A673 (cell line): ENCODE measurements at regions not wholly inside any gene's neighbourhood (a gene's known extent, or its start where the extent isn't known, plus 50 kb on each side); places are given as distances from the start of the nearest gene placed in this dataset.
A peak's percentile ranks its signal among the peaks of the same experiment; 100 is the strongest.
"Not testable (repeated sequence)": the region's sequence is repeated elsewhere in the genome, so short reads cannot be mapped to it uniquely, and the experiment has no call there.

Experiments used
- BruUV-seq: library from RNA; stranded (reverse); fragments of 400-500 nt; replicated peaks from 2 replicates; lab custom pipeline; 2021; lab: Mats Ljungman, UMichigan
- CTCF ChIA-PET: fragments of 300-600 bp; sonication (Branson Sonifier 250); formaldehyde crosslinking; loops from one replicate; lab custom pipeline; 2022; ENCODE audit warnings: antibody characterized with exemption; lab: Charles Lee
- POLR2A ChIA-PET: fragments of 300-600 bp; sonication (Branson Sonifier 250); formaldehyde crosslinking; loops from one replicate; lab custom pipeline; 2022; ENCODE audit warnings: antibody characterized with exemption; ENCODE audit not compliant: low non-redundant PET; lab: Charles Lee
- DNase-seq: peaks from one replicate; pipeline ENCODE4 v3.0.0-alpha.2; 2015; ENCODE audit warnings: low spot score
- H3K27ac ChIP-seq: fragments of 200-600 bp; sonication (generic); 2 replicates; pipeline ENCODE4 v1.5.1; 2016; ENCODE audit warnings: mixed run types, low read depth, mild to moderate bottlenecking, mixed read lengths, antibody characterized with exemption, low read length; ENCODE audit not compliant: poor library complexity, severe bottlenecking
- H3K27me3 ChIP-seq: fragments of 200-600 bp; sonication (generic); replicated peaks from 2 replicates; pipeline ENCODE4 v1.6.1; 2017; ENCODE audit warnings: mixed run types, low read depth, mild to moderate bottlenecking, mixed read lengths, antibody characterized with exemption, low read length; ENCODE audit not compliant: insufficient read depth, poor library complexity
- H3K36me3 ChIP-seq: fragments of 200-600 bp; sonication (generic); 2 replicates; pipeline ENCODE4 v1.6.1; 2016; ENCODE audit warnings: mixed run types, mild to moderate bottlenecking, mixed read lengths, antibody characterized with exemption, low read length; ENCODE audit not compliant: insufficient read depth, poor library complexity, severe bottlenecking
- H3K4me1 ChIP-seq: fragments of 200-600 bp; sonication (generic); 2 replicates; pipeline ENCODE4 v1.6.1; 2017; ENCODE audit warnings: mixed run types, mild to moderate bottlenecking, mixed read lengths, antibody characterized with exemption, low read length; ENCODE audit not compliant: insufficient read depth, poor library complexity, severe bottlenecking
- H3K4me3 ChIP-seq: fragments of 200-600 bp; sonication (generic); 2 replicates; pipeline ENCODE4 v1.5.1; 2016; ENCODE audit warnings: low read depth, mixed run types, mild to moderate bottlenecking, mixed read lengths, low read length; ENCODE audit not compliant: poor library complexity, severe bottlenecking
- H3K9me3 ChIP-seq: fragments of 200-600 bp; sonication (generic); 2 replicates; pipeline ENCODE4 v1.6.1; 2016; ENCODE audit warnings: mixed run types, low read depth, mild to moderate bottlenecking, mixed read lengths, antibody characterized with exemption, low read length; ENCODE audit not compliant: poor library complexity, severe bottlenecking
- EZH2 ChIP-seq: fragments of 200-600 bp; sonication (generic); IDR thresholded peaks from 2 replicates; pipeline ENCODE4 v1.6.1; 2017; ENCODE audit warnings: borderline replicate concordance, low read depth, mild to moderate bottlenecking, mixed read lengths, antibody characterized with exemption, low read length; ENCODE audit not compliant: poor library complexity, severe bottlenecking
- intact Hi-C: fragments of 100-400 bp; cut with micrococcal nuclease; formaldehyde crosslinking; loops from one replicate; pipeline ENCODE4 v1.10.0; 2022; ENCODE audit not compliant: unreplicated experiment
- TF ChIP-seq, protein P1 (sequence below): fragments of 300-800, 200-600 bp; sonication (generic); conservative IDR thresholded peaks from 2 replicates; pipeline ENCODE4 v1.5.1; 2017; ENCODE audit warnings: low read depth, mild to moderate bottlenecking, antibody characterized with exemption, low read length, moderate library complexity, mixed read lengths

DNA sequence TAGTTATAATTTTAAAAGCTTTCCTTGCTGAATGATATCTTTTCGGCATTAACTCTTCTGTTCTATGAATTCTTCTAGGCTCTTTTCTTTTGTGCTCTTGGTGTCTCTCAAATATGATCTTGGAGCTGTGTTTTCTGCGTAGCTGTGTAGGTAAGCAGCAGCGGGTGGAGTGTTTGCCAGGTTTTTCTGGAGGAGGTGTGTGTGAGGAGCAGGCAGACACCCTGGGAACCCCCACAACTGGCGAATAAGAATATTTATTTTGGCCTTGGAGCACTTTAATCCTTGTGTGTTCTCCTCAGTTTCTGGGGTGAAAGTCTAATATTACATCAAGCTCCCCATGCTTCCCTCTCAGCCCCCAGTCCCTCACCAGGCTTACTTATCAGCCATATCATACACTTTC lies 232.0 kb upstream of the FANCL start:
- POLR2A ChIA-PET: no interaction called here
- no peak for TF ChIP-seq EZH2
- TF ChIP-seq, protein P1, sequence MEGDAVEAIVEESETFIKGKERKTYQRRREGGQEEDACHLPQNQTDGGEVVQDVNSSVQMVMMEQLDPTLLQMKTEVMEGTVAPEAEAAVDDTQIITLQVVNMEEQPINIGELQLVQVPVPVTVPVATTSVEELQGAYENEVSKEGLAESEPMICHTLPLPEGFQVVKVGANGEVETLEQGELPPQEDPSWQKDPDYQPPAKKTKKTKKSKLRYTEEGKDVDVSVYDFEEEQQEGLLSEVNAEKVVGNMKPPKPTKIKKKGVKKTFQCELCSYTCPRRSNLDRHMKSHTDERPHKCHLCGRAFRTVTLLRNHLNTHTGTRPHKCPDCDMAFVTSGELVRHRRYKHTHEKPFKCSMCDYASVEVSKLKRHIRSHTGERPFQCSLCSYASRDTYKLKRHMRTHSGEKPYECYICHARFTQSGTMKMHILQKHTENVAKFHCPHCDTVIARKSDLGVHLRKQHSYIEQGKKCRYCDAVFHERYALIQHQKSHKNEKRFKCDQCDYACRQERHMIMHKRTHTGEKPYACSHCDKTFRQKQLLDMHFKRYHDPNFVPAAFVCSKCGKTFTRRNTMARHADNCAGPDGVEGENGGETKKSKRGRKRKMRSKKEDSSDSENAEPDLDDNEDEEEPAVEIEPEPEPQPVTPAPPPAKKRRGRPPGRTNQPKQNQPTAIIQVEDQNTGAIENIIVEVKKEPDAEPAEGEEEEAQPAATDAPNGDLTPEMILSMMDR: no peak
- no TSS peak for BruUV-seq
- H3K27ac ChIP-seq: no peak overlapping the region
- no peaks in the 10 kb centered on the region for H3K36me3 ChIP-seq
- no peaks in the 10 kb centered on the region for H3K4me1 ChIP-seq
- H3K4me3 ChIP-seq: no peak overlapping the region
- no peaks in the 10 kb centered on the region for H3K27me3 ChIP-seq
- no peak for DNase-seq
- CTCF ChIA-PET: no interaction called here
- intact Hi-C loops: no loop called here
- H3K9me3 ChIP-seq: no peaks in the 10 kb centered on the region

DNA sequence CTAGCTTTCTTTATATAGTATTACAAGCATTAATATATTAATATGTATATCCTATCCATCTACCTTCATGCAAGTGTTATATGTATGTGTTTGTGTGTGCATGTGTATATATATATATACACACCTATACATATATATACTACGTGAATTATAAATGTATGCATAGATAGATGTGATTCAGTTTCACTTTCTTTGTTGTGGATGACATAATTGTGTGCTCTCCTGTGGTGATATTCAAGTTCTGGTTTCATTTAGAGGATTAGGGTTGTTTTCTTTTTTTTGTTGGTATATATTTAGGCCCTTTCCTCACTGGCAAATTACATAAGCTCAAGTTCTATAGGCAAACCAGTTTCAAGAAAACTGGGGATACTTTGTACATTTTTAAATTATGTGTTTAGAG lies 225.7 kb upstream of the FANCL start:
- H3K27me3 ChIP-seq: no peaks in the 10 kb centered on the region
- H3K36me3 ChIP-seq: no peaks in the 10 kb centered on the region
- peak; percentile 8 for DNase-seq
- TF ChIP-seq EZH2: no peak
- TF ChIP-seq, protein P1: no peak
- CTCF ChIA-PET: no interaction called here
- no peaks in the 10 kb centered on the region for H3K9me3 ChIP-seq
- no peaks in the 10 kb centered on the region for H3K4me1 ChIP-seq
- POLR2A ChIA-PET: no interaction called here
- intact Hi-C loops: no loop called here
- no peak overlapping the region for H3K27ac ChIP-seq
- no peak overlapping the region for H3K4me3 ChIP-seq
- no TSS peak for BruUV-seq

DNA sequence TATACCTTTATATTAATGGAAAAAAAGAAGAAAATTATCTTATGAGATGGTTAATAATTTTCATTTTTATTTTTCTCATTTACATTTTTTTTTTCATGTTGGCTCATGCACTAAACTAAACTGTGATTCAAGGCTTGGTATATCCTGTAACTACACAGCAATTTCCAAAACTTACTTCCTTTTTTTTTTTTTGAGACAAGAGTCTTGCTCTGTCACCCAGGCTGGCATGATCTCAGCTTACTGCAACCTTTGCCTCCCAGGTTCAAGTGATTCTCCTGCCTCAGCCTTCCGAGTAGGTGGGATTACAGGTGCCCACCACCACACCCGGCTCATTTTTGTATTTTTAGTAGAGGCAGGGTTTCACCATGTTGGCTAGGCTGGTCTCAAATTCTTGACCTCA lies 224.9 kb upstream of the FANCL start:
- H3K4me1 ChIP-seq, H3K4me3 ChIP-seq, CTCF ChIA-PET, H3K9me3 ChIP-seq, H3K36me3 ChIP-seq, H3K27ac ChIP-seq, intact Hi-C loops, H3K27me3 ChIP-seq, DNase-seq, POLR2A ChIA-PET, BruUV-seq: not testable (repeated sequence)

DNA sequence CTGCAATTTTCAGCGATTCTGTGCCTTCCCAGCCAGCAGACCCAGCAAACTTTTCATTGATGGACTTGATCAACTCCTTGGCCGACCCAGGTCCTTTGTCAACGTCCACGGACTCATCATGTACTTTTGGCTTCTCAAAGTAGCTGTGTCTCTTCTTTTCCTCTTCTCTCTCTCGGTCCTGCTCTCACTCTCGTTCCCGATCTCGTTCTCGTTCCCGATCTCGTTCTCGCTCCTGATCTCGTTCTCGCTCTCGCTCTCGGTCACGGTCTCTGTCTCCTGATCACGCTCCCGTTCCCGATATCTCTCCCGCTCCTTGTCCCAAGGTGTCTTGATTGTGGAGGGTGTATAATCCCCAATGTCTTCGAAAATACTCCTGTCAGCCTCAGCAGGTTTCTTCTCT lies 219.5 kb upstream of the FANCL start:
- TF ChIP-seq, protein P1: no peak
- TF ChIP-seq EZH2: no peak
- no peaks in the 10 kb centered on the region for H3K9me3 ChIP-seq
- no peaks in the 10 kb centered on the region for H3K27me3 ChIP-seq
- no peak for DNase-seq
- no peak overlapping the region for H3K27ac ChIP-seq
- BruUV-seq: no TSS peak
- ChIA-PET POLR2A (no interaction called here), CTCF (no interaction called here)
- intact Hi-C loops: no loop called here
- H3K4me1 ChIP-seq: no peaks in the 10 kb centered on the region
- no peaks in the 10 kb centered on the region for H3K36me3 ChIP-seq
- no peak overlapping the region for H3K4me3 ChIP-seq
